Adrenal gland (tissue), 9 donors: ENCODE measurements at regions not wholly inside any gene's neighbourhood (a gene's known extent, or its start where the extent isn't known, plus 50 kb on each side); places are given as distances from the start of the nearest gene placed in this dataset.

Source experiments
- DNase-seq, 7 donors: peaks; one replicate each; pipeline ENCODE4 v3.0.0-alpha.2; 2019 to 2020
- H3K27ac ChIP-seq, 5 donors: fragments of 200-600 bp; sonication (generic) in 4 of 5; 1 replicate in 3 of 5; 2 replicates in 2 of 5; pipeline versions ENCODE4 v1.5.1 to v1.8.0; 2016 to 2020; ENCODE audit warnings: mild to moderate bottlenecking in 1 of 5
- H3K27me3 ChIP-seq: fragments of 200-600 bp; 2 replicates; pipeline ENCODE4 v1.8.0; 2021
- H3K36me3 ChIP-seq, 2 donors: fragments of 200-600 bp; replicated peaks in 1 of 2; 1 replicate in 1 of 2; 2 replicates in 1 of 2; pipeline versions ENCODE4 v1.5.1 to v1.8.0; 2018 to 2022
- H3K4me1 ChIP-seq, 2 donors: fragments of 200-600 bp; replicated peaks in 1 of 2; 1 replicate in 1 of 2; 2 replicates in 1 of 2; pipeline versions ENCODE4 v1.5.1 to v1.8.0; 2018 to 2021
- H3K4me3 ChIP-seq, 4 donors: fragments of 200-600 bp; sonication (generic) in 3 of 4; one replicate each; pipeline ENCODE4 v1.5.1; 2016 to 2018
- H3K9me3 ChIP-seq, 3 donors: fragments of 200-600 bp; sonication (generic) in 1 of 3; replicated peaks in 1 of 3; 1 replicate in 2 of 3; 2 replicates in 1 of 3; pipeline versions ENCODE4 v1.5.1 to v1.8.0; 2016 to 2021
- CTCF ChIP-seq, 6 experiments: fragments of 450-650 bp in 4 of 6; fragments of 200-600 bp in 2 of 6; sonication (generic) in 1 of 6; IDR thresholded peaks; 1 replicate in 5 of 6; 2 replicates in 1 of 6; pipeline versions ENCODE4 v1.5.1 to v1.8.0; 2016 to 2021; ENCODE audit warnings: antibody characterized with exemption in 6 of 6, mild to moderate bottlenecking in 2 of 6, moderate library complexity in 1 of 6
- POLR2A ChIP-seq, 2 donors: fragments of 450-650 bp; IDR thresholded peaks; one replicate each; pipeline ENCODE4 v1.6.1; 2017; ENCODE audit warnings: antibody characterized with exemption in 2 of 2, mild to moderate bottlenecking in 2 of 2, moderate library complexity in 1 of 2
- WGBS, 4 donors: extraction: QIAGEN DNeasy Blood & Tissue Kit in 2 of 4; methylation state at CpG; one replicate each; pipeline versions ENCODE4 v1.1.5 to v1.1.7; 2013 to 2017; 5-methylcytosine and 5-hydroxymethylcytosine counted together
- intact Hi-C, 2 donors: fragments of 100-400 bp; cut with DNase I; formaldehyde crosslinking; loops; one replicate each; pipeline versions ENCODE4 v1.14.1 to v1.15.0; 2022 to 2023
- donor health status: healthy with polysubstance abuse.
- donor health status: Bipolar disorder and iron deficiency.
- donor health status: DM: yes; HTN: yes; CAD: no.
- donor health status: DM: no; HTN: no; CAD: no.
- donor health status: DM: no; HTN: no; CAD: no.

DNA sequence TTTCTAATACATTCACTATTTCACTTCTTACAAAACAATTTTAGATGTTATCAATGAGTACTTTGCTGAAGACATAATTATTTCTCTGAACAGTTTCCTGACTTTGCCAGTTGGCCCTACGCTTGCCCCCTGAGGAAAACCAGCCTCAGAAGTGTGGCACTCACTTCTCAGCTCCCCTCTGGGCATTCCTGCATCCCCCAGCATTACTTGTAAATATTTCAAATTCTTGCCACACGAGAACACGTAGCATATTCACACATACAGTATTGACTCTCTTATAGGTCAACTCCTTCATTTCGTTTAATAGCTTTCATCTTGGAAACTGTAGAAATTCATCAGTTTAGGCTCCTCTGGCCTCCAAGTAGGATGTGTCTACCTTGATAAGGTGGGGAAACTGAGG, 65.2 kb downstream of the OTX2 start:
- no peaks in the 10 kb centered on the region for H3K4me1 ChIP-seq
- no peaks in the 10 kb centered on the region for H3K36me3 ChIP-seq
- TF ChIP-seq POLR2A (IDR thresholded peaks at IDR 0.05) (no peak), CTCF (IDR thresholded peaks at IDR 0.05) (no peak)
- H3K9me3 ChIP-seq = no peaks in the 10 kb centered on the region
- WGBS, 4 donors = 56 to 77% (median 67%) methylated on average over 4 of the region's 4 CpGs
- intact Hi-C loops = no loop called here
- no peak overlapping the region for H3K4me3 ChIP-seq
- no peak overlapping the region for H3K27ac ChIP-seq
- DNase-seq = no peak
- H3K27me3 ChIP-seq = no peaks in the 10 kb centered on the region

DNA sequence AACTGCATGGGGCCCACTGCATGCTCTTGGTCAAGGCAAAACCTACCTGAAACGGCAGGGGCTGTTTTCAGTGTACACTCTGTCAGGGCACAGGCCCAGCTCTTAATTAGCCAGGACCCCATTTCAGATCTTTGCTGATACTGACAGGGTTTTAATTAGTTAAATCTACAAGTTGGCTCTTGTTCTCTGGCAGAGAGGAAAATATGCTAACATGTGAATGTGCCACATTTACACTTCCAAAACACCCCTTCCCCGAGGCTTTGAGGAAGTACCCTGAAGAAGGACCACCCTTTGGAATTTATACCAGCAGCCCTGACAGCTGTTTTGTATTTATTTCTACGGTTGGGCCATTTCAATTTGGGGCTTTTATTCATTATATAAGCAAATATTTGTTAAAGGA, 66.3 kb downstream of the OTX2 start:
- no peaks in the 10 kb centered on the region for H3K27me3 ChIP-seq
- H3K9me3 ChIP-seq = no peaks in the 10 kb centered on the region
- H3K36me3 ChIP-seq = no peaks in the 10 kb centered on the region
- no peaks in the 10 kb centered on the region for H3K4me1 ChIP-seq
- H3K27ac ChIP-seq = no peak overlapping the region
- intact Hi-C loops = no loop called here
- TF ChIP-seq POLR2A (IDR thresholded peaks at IDR 0.05) (no peak), CTCF (IDR thresholded peaks at IDR 0.05) (no peak)
- no peak overlapping the region for H3K4me3 ChIP-seq
- no peak for DNase-seq
- 45 to 67% (median 56%) methylated on average over 3 of the region's 3 CpGs for WGBS, 4 donors

- DNase-seq = no peak
- no peaks in the 10 kb centered on the region for H3K27me3 ChIP-seq
- WGBS, 4 donors = 74 to 84% (median 80%) methylated on average over 4 of the region's 4 CpGs
- no peak overlapping the region for H3K4me3 ChIP-seq
- intact Hi-C loops = no loop called here
- no peak for TF ChIP-seq CTCF (IDR thresholded peaks at IDR 0.05)
- TF ChIP-seq POLR2A (IDR thresholded peaks at IDR 0.05) = no peak
- H3K4me1 ChIP-seq = no peaks in the 10 kb centered on the region
- H3K9me3 ChIP-seq = no peaks in the 10 kb centered on the region
- H3K36me3 ChIP-seq = no peaks in the 10 kb centered on the region
- no peak overlapping the region for H3K27ac ChIP-seq
Measured at GRCh38 chr14:56742391-56742878, 67.8 kb downstream of the OTX2 start.

- Histone ChIP-seq H3K9me3 (no peaks in the 10 kb centered on the region), H3K27me3 (no peaks in the 10 kb centered on the region), H3K36me3 (no peaks in the 10 kb centered on the region), H3K4me3 (no peak overlapping the region), H3K4me1 (no peaks in the 10 kb centered on the region), H3K27ac (no peak overlapping the region)
- intact Hi-C loops = no loop called here
- WGBS, 4 donors = 74 to 80% (median 79%) methylated on average over 7 of the region's 7 CpGs
- no peak for TF ChIP-seq POLR2A (IDR thresholded peaks at IDR 0.05)
- no peak for TF ChIP-seq CTCF (IDR thresholded peaks at IDR 0.05)
- peak in 3 of 7 donors; percentile 20 to 52 (median 20) for DNase-seq
Measured at GRCh38 chr14:56741325-56741724, 69.0 kb downstream of the OTX2 start.
